Naive thymus-derived CD4-positive, alpha-beta T cell (primary cell): ENCODE measurements at regions not wholly inside any gene's neighbourhood (a gene's known extent, or its start where the extent isn't known, plus 50 kb on each side); places are given as distances from the start of the nearest gene placed in this dataset.
"Not testable (repeated sequence)": the region's sequence is repeated elsewhere in the genome, so short reads cannot be mapped to it uniquely, and the experiment has no call there.

ENCODE experiments used
- ATAC-seq: fragments of 150-1000 bp; cut with Tn5 transposase; 2 replicates; pipeline ENCODE4 v1.10.0; 2021; ENCODE audit warnings: mild to moderate bottlenecking, moderate library complexity
- CTCF ChIA-PET: fragments of 350-600 bp; sonication (Branson Sonifier 250); formaldehyde crosslinking; loops from one replicate; lab custom pipeline; 2021; ENCODE audit warnings: antibody characterized with exemption; lab: Charles Lee
- POLR2A ChIA-PET: fragments of 350-600 bp; sonication (Branson Sonifier 250); formaldehyde crosslinking; loops from one replicate; lab custom pipeline; 2021; ENCODE audit warnings: antibody characterized with exemption, inconsistent platforms; lab: Charles Lee
- DNase-seq, 9 donors: peaks; one replicate each; pipeline versions ENCODE4 v3.0.0 to v3.0.0-alpha.2; 2020 to 2022; ENCODE audit warnings: mixed read lengths in 1 of 9
- H3K27ac ChIP-seq: one replicate; pipeline ENCODE4 v1.7.0; 2013; ENCODE audit warnings: mild to moderate bottlenecking, low read depth, low read length, moderate library complexity
- H3K27me3 ChIP-seq, 2 donors: one replicate each; pipeline ENCODE4 v1.7.0; 2013; ENCODE audit warnings: low read length in 2 of 2, mild to moderate bottlenecking in 2 of 2, moderate library complexity in 2 of 2; ENCODE audit not compliant: control insufficient read depth in 2 of 2, insufficient read depth in 2 of 2
- H3K36me3 ChIP-seq, 3 experiments: 1 replicate in 2 of 3; 2 replicates in 1 of 3; pipeline ENCODE4 v1.7.0; 2013; ENCODE audit warnings: low read length in 3 of 3, mild to moderate bottlenecking in 3 of 3, moderate library complexity in 1 of 3; ENCODE audit not compliant: insufficient read depth in 3 of 3, control insufficient read depth in 2 of 3
- H3K4me1 ChIP-seq, 2 donors: one replicate each; pipeline ENCODE4 v1.7.0; 2013; ENCODE audit warnings: low read length in 2 of 2, mild to moderate bottlenecking in 2 of 2, moderate library complexity in 1 of 2; ENCODE audit not compliant: control insufficient read depth in 2 of 2, insufficient read depth in 2 of 2
- H3K4me3 ChIP-seq: 2 replicates; pipeline ENCODE4 v1.7.0; 2013; ENCODE audit warnings: mild to moderate bottlenecking, low read length
- H3K9me3 ChIP-seq, 3 experiments: 1 replicate in 2 of 3; 2 replicates in 1 of 3; pipeline ENCODE4 v1.7.0; 2013; ENCODE audit warnings: low read length in 3 of 3; ENCODE audit not compliant: control insufficient read depth in 2 of 3
- H3K27ac Mint-ChIP-seq, 9 donors: one replicate each; pipeline ENCODE4 v1.8.0; 2020 to 2022; ENCODE audit warnings: mixed read lengths in 9 of 9, mild to moderate bottlenecking in 8 of 9, moderate library complexity in 5 of 9, inconsistent platforms in 2 of 9
- H3K27me3 Mint-ChIP-seq, 5 donors: one replicate each; pipeline ENCODE4 v1.8.0; 2021 to 2022; ENCODE audit warnings: mixed read lengths in 5 of 5, mild to moderate bottlenecking in 1 of 5
- H3K36me3 Mint-ChIP-seq, 5 donors: one replicate each; pipeline ENCODE4 v1.8.0; 2020 to 2022; ENCODE audit warnings: mixed read lengths in 5 of 5, mild to moderate bottlenecking in 3 of 5, inconsistent platforms in 1 of 5
- H3K4me1 Mint-ChIP-seq, 7 donors: one replicate each; pipeline ENCODE4 v1.8.0; 2020 to 2022; ENCODE audit warnings: mixed read lengths in 7 of 7, mild to moderate bottlenecking in 3 of 7, inconsistent platforms in 1 of 7
- H3K4me3 Mint-ChIP-seq, 10 donors: one replicate each; pipeline ENCODE4 v1.8.0; 2020 to 2022; ENCODE audit warnings: mild to moderate bottlenecking in 10 of 10, mixed read lengths in 10 of 10, moderate library complexity in 6 of 10, inconsistent platforms in 2 of 10
- H3K9me3 Mint-ChIP-seq, 11 donors: one replicate each; pipeline ENCODE4 v1.8.0; 2020 to 2022; ENCODE audit warnings: mixed read lengths in 11 of 11, mild to moderate bottlenecking in 4 of 11, inconsistent platforms in 1 of 11, moderate library complexity in 1 of 11
- intact Hi-C, 2 donors: fragments of 100-400 bp; cut with micrococcal nuclease; formaldehyde crosslinking; loops; one replicate each; pipeline ENCODE4 v1.15.1; 2023

DNA sequence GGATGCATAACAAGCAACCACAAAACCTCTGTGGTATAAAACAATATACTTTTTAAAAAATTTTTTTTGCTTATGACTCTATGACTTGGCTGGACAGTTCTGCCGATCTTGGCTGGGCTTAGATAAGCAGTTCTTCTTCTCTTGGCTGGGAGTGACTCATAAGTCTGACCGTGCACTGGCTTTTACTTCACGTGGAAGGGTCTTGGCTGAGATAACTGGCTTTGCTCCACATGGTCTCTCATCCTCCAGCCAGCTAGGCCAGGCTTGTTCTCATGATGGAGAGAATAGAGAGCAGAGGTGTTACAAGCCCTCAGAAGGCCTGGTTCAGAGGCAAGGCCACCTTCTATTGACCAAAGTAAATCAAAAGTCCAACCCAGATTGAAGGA, 178.9 kb upstream of the SERPINE2 start:
- DNase-seq = no peak
- CTCF ChIA-PET = no interaction called here
- Mint-ChIP-seq H3K4me1 (no peaks in the 10 kb centered on the region), H3K27ac (no peak overlapping the region), H3K27me3 (peaks cover 0 to 14% (median 8%) of the 10 kb centered on the region in 5 donors), H3K36me3 (no peaks in the 10 kb centered on the region), H3K4me3 (no peak overlapping the region), H3K9me3 (peaks cover 0 to 2% (median 0%) of the 10 kb centered on the region in 11 donors)
- Histone ChIP-seq H3K36me3 (no peaks in the 10 kb centered on the region), H3K27ac (no peak overlapping the region), H3K9me3 (no peaks in the 10 kb centered on the region), H3K4me3 (no peak overlapping the region), H3K4me1 (no peaks in the 10 kb centered on the region), H3K27me3 (no peaks in the 10 kb centered on the region)
- intact Hi-C loops = no loop called here
- POLR2A ChIA-PET = no interaction called here
- ATAC-seq = no peak

- H3K27me3 Mint-ChIP-seq = peaks cover 0 to 14% (median 8%) of the 10 kb centered on the region in 5 donors
- intact Hi-C loops = no loop called here
- ATAC-seq = no peak
- peaks cover 0 to 2% (median 0%) of the 10 kb centered on the region in 11 donors for H3K9me3 Mint-ChIP-seq
- ChIA-PET POLR2A (no interaction called here), CTCF (no interaction called here)
- H3K9me3 ChIP-seq = no peaks in the 10 kb centered on the region
- no peak for DNase-seq
- H3K4me3 Mint-ChIP-seq = no peak overlapping the region
- no peaks in the 10 kb centered on the region for H3K36me3 ChIP-seq
- H3K27ac ChIP-seq = no peak overlapping the region
- H3K4me1 ChIP-seq = no peaks in the 10 kb centered on the region
- no peak overlapping the region for H3K4me3 ChIP-seq
- no peak overlapping the region for H3K27ac Mint-ChIP-seq
- no peaks in the 10 kb centered on the region for H3K36me3 Mint-ChIP-seq
- no peaks in the 10 kb centered on the region for H3K4me1 Mint-ChIP-seq
- no peaks in the 10 kb centered on the region for H3K27me3 ChIP-seq
These were observed 178.3 kb upstream of the SERPINE2 start for GRCh38 chr2:224217233-224217961.

GRCh38 chr2:224215611-224216010, 176.5 kb upstream of the SERPINE2 start:
- H3K4me1 ChIP-seq, DNase-seq, H3K4me1 Mint-ChIP-seq, H3K27ac ChIP-seq, H3K36me3 Mint-ChIP-seq, POLR2A ChIA-PET, intact Hi-C loops, H3K27ac Mint-ChIP-seq, CTCF ChIA-PET, H3K9me3 ChIP-seq, H3K4me3 ChIP-seq, H3K27me3 ChIP-seq, H3K36me3 ChIP-seq, H3K4me3 Mint-ChIP-seq, H3K27me3 Mint-ChIP-seq, ATAC-seq, H3K9me3 Mint-ChIP-seq: not testable (repeated sequence)

GRCh38 chr2:224213396-224213795, 174.3 kb upstream of the SERPINE2 start:
- Histone ChIP-seq H3K36me3 (no peaks in the 10 kb centered on the region), H3K27ac (no peak overlapping the region), H3K4me3 (no peak overlapping the region), H3K27me3 (no peaks in the 10 kb centered on the region), H3K9me3 (no peaks in the 10 kb centered on the region), H3K4me1 (no peaks in the 10 kb centered on the region)
- peaks cover 0 to 15% (median 2%) of the 10 kb centered on the region in 5 donors for H3K27me3 Mint-ChIP-seq
- H3K4me3 Mint-ChIP-seq = no peak overlapping the region
- intact Hi-C loops = no loop called here
- H3K36me3 Mint-ChIP-seq = no peaks in the 10 kb centered on the region
- no peak for DNase-seq
- CTCF ChIA-PET = no interaction called here
- POLR2A ChIA-PET = no interaction called here
- no peak overlapping the region for H3K27ac Mint-ChIP-seq
- H3K4me1 Mint-ChIP-seq = no peaks in the 10 kb centered on the region
- no peaks in the 10 kb centered on the region for H3K9me3 Mint-ChIP-seq
- no peak for ATAC-seq

DNA sequence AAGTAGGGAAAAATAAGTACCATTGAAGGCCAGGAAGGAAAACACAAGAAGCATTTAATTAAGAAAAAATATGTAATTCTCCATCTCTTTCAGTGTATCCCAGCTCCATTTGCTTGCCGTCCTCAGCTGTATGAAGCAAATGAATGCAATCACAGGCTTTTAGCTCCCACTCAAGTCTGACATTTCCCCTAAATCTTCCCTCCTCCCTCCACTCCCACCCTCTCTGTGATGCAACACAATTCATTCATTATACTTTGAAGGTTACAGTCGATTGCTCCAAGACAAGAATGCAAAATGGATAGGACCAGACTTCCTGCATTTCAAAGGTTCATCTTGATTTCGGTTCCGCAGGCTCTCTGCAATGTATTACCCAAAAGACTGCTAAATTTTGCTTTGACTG, 172.7 kb upstream of the SERPINE2 start:
- POLR2A ChIA-PET = no interaction called here
- H3K4me1 Mint-ChIP-seq = no peaks in the 10 kb centered on the region

GRCh38 chr2:224211181-224211480, 172.0 kb upstream of the SERPINE2 start:
- Histone ChIP-seq H3K4me1 (no peaks in the 10 kb centered on the region), H3K4me3 (no peak overlapping the region), H3K27me3 (no peaks in the 10 kb centered on the region), H3K36me3 (no peaks in the 10 kb centered on the region), H3K27ac (no peak overlapping the region), H3K9me3 (no peaks in the 10 kb centered on the region)
- POLR2A ChIA-PET = no interaction called here
- no peaks in the 10 kb centered on the region for H3K4me1 Mint-ChIP-seq
- DNase-seq (no peak), ATAC-seq (no peak)
- H3K27me3 Mint-ChIP-seq = peaks cover 4 to 27% (median 11%) of the 10 kb centered on the region in 5 donors
- no peaks in the 10 kb centered on the region for H3K9me3 Mint-ChIP-seq
- no peak overlapping the region for H3K4me3 Mint-ChIP-seq
- no peaks in the 10 kb centered on the region for H3K36me3 Mint-ChIP-seq
- CTCF ChIA-PET = no interaction called here
- intact Hi-C loops = no loop called here
- H3K27ac Mint-ChIP-seq = no peak overlapping the region

More for the DNA sequence above, 172.7 kb upstream of the SERPINE2 start:
- Histone ChIP-seq H3K27me3 (no peaks in the 10 kb centered on the region), H3K4me1 (no peaks in the 10 kb centered on the region), H3K27ac (no peak overlapping the region), H3K4me3 (no peak overlapping the region), H3K9me3 (no peaks in the 10 kb centered on the region), H3K36me3 (no peaks in the 10 kb centered on the region)
- H3K9me3 Mint-ChIP-seq = no peaks in the 10 kb centered on the region
- DNase-seq (no peak), ATAC-seq (no peak)
- H3K36me3 Mint-ChIP-seq = no peaks in the 10 kb centered on the region
- no peak overlapping the region for H3K4me3 Mint-ChIP-seq
- CTCF ChIA-PET = no interaction called here
- peaks cover 4 to 25% (median 11%) of the 10 kb centered on the region in 5 donors for H3K27me3 Mint-ChIP-seq
- H3K27ac Mint-ChIP-seq = no peak overlapping the region
- intact Hi-C loops = no loop called here
